DMS 273 (cell line): ENCODE measurements at regions not wholly inside any gene's neighbourhood (a gene's known extent, or its start where the extent isn't known, plus 50 kb on each side); places are given as distances from the start of the nearest gene placed in this dataset.

Experiments used
- DNase-seq: peaks from one replicate; lab custom pipeline; 2025; ENCODE audit not compliant: unreplicated experiment; lab: John Stamatoyannopoulos, UW

- DNase-seq: no peak
Measured at GRCh38 chr20:60064554-60065196, 106.5 kb downstream of the CDH26 start.

GRCh38 chr20:60065741-60066437, 107.7 kb downstream of the CDH26 start:
- DNase-seq: no peak

GRCh38 chr20:60066438-60066823, 108.2 kb downstream of the CDH26 start:
- DNase-seq: no peak

GRCh38 chr20:60068509-60068908, 110.3 kb downstream of the CDH26 start:
- DNase-seq: no peak

GRCh38 chr20:60069656-60070055, 111.4 kb downstream of the CDH26 start:
- DNase-seq: no peak

GRCh38 chr20:60070791-60071190, 112.6 kb downstream of the CDH26 start:
- DNase-seq: no peak

GRCh38 chr20:60071965-60072364, 113.7 kb downstream of the CDH26 start:
- no peak for DNase-seq

- DNase-seq: no peak
Measured at GRCh38 chr20:60073086-60073485, 114.9 kb downstream of the CDH26 start.

GRCh38 chr20:60073504-60073903, 115.3 kb downstream of the CDH26 start:
- DNase-seq: no peak

- DNase-seq: no peak
Measured at GRCh38 chr20:60074276-60074675, 116.1 kb downstream of the CDH26 start.

GRCh38 chr20:60078351-60079250, 120.4 kb downstream of the CDH26 start:
- no peak for DNase-seq

- DNase-seq: no peak
Measured at GRCh38 chr20:60080401-60080800, 122.2 kb downstream of the CDH26 start.

GRCh38 chr20:60085551-60086132, 127.4 kb downstream of the CDH26 start:
- DNase-seq: no peak

- peak; percentile 18 for DNase-seq
Measured at GRCh38 chr20:60086821-60087562, 128.8 kb downstream of the CDH26 start.

GRCh38 chr20:60087563-60088105, 129.4 kb downstream of the CDH26 start:
- DNase-seq: peak; percentile 35

GRCh38 chr20:60088236-60088635, 130.0 kb downstream of the CDH26 start:
- DNase-seq: no peak

- DNase-seq: no peak
Measured at GRCh38 chr20:60090631-60091030, 132.4 kb downstream of the CDH26 start.

GRCh38 chr20:60091305-60091704, 133.1 kb downstream of the CDH26 start:
- DNase-seq: no peak

GRCh38 chr20:60091861-60092260, 133.6 kb downstream of the CDH26 start:
- DNase-seq: no peak

GRCh38 chr20:60092729-60093128, 134.5 kb downstream of the CDH26 start:
- peak; percentile 26 for DNase-seq
